ENCODE measurements at regions not wholly inside any gene's neighbourhood (a gene's known extent, or its start where the extent isn't known, plus 50 kb on each side); places are given as distances from the start of the nearest gene placed in this dataset.

DNA sequence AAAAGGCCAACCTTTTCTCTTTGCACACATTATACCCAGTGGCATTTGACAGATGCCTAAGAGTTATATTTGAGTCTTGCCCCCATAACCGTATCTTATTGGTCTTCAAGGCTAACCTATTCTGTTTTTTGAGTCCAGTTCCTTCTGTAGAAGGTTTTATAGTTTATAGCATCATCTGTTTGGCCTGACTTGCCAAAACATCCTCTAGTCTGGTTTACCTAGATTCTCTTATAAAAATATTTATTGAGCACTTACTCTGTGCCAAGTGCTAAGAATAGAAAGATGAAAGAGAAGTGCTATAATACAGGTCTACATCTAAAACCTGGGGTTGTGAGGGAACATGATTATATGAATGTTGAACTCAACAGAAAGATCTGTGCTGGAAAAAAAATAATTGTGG is 55.9 kb upstream of the PIP4K2A start:
- intact Hi-C loops (cut with DNase I): no loop called here
- no peaks in the 10 kb centered on the region for H3K36me3 ChIP-seq (ENCODE audit: insufficient read depth in 1 of 2, low read depth in 1 of 2)
- H3K27ac ChIP-seq: no peak overlapping the region
- H3K4me3 ChIP-seq: no peak overlapping the region
- no peaks in the 10 kb centered on the region for H3K27me3 ChIP-seq (ENCODE audit: insufficient read depth in 3 of 3, low read length in 2 of 3)
- 74 to 84% (median 75%) methylated on average over 1 of the region's 1 CpG for WGBS, 3 donors
- ATAC-seq (no peak), DNase-seq (no peak)
- H3K4me1 ChIP-seq: no peaks in the 10 kb centered on the region
- no peaks in the 10 kb centered on the region for H3K9me3 ChIP-seq
- no peak for TF ChIP-seq CTCF (IDR thresholded peaks at IDR 0.05)

- ATAC-seq: no peak
- Histone ChIP-seq H3K36me3 (ENCODE audit: insufficient read depth in 1 of 2, low read depth in 1 of 2) (no peaks in the 10 kb centered on the region), H3K4me1 (no peaks in the 10 kb centered on the region), H3K4me3 (no peak overlapping the region), H3K27ac (no peak overlapping the region), H3K9me3 (no peaks in the 10 kb centered on the region), H3K27me3 (ENCODE audit: insufficient read depth in 3 of 3, low read length in 2 of 3) (no peaks in the 10 kb centered on the region)
- DNase-seq: no peak
- no peak for TF ChIP-seq CTCF (IDR thresholded peaks at IDR 0.05)
- WGBS, 3 donors: 33 to 43% (median 34%) methylated on average over 2 of the region's 2 CpGs
- intact Hi-C loops (cut with DNase I): no loop called here
These were observed 53.5 kb upstream of the PIP4K2A start for GRCh38 chr10:22767859-22768258.

GRCh38 chr10:22766693-22767092 is 52.3 kb upstream of the PIP4K2A start:
- Histone ChIP-seq H3K4me3 (no peak overlapping the region), H3K9me3 (no peaks in the 10 kb centered on the region), H3K27me3 (ENCODE audit: insufficient read depth in 3 of 3, low read length in 2 of 3) (no peaks in the 10 kb centered on the region), H3K36me3 (ENCODE audit: insufficient read depth in 1 of 2, low read depth in 1 of 2) (no peaks in the 10 kb centered on the region), H3K4me1 (no peaks in the 10 kb centered on the region), H3K27ac (no peak overlapping the region)
- DNase-seq (no peak), ATAC-seq (no peak)
- intact Hi-C loops (cut with DNase I): no loop called here
- TF ChIP-seq CTCF (IDR thresholded peaks at IDR 0.05): no peak
- 39 to 47% (median 42%) methylated on average over 3 of the region's 3 CpGs for WGBS, 3 donors

- Histone ChIP-seq H3K27ac (no peak overlapping the region), H3K36me3 (ENCODE audit: insufficient read depth in 1 of 2, low read depth in 1 of 2) (no peaks in the 10 kb centered on the region), H3K4me1 (no peaks in the 10 kb centered on the region), H3K27me3 (ENCODE audit: insufficient read depth in 3 of 3, low read length in 2 of 3) (no peaks in the 10 kb centered on the region), H3K9me3 (no peaks in the 10 kb centered on the region), H3K4me3 (no peak overlapping the region)
- no peak for TF ChIP-seq CTCF (IDR thresholded peaks at IDR 0.05)
- intact Hi-C loops (cut with DNase I): no loop called here
- 81 to 84% (median 83%) methylated on average over 6 of the region's 6 CpGs for WGBS, 3 donors
- ATAC-seq (no peak), DNase-seq (no peak)
These were observed 51.5 kb upstream of the PIP4K2A start for GRCh38 chr10:22765660-22766547.

GRCh38 chr10:22764639-22765038 is 50.3 kb upstream of the PIP4K2A start:
- H3K9me3 ChIP-seq: no peaks in the 10 kb centered on the region
- H3K4me1 ChIP-seq: no peaks in the 10 kb centered on the region
- no peak overlapping the region for H3K27ac ChIP-seq
- ATAC-seq: no peak
- H3K27me3 ChIP-seq (ENCODE audit: insufficient read depth in 3 of 3, low read length in 2 of 3): no peaks in the 10 kb centered on the region
- no peaks in the 10 kb centered on the region for H3K36me3 ChIP-seq (ENCODE audit: insufficient read depth in 1 of 2, low read depth in 1 of 2)
- TF ChIP-seq CTCF (IDR thresholded peaks at IDR 0.05): no peak
- intact Hi-C loops (cut with DNase I): no loop called here
- WGBS, 3 donors: 33 to 68% (median 58%) methylated on average over 2 of the region's 2 CpGs
- H3K4me3 ChIP-seq: no peak overlapping the region
- no peak for DNase-seq

Data from psoas muscle (tissue), 7 donors.